ENCODE measurements at regions not wholly inside any gene's neighbourhood (a gene's known extent, or its start where the extent isn't known, plus 50 kb on each side); places are given as distances from the start of the nearest gene placed in this dataset.
"Not testable (repeated sequence)": the region's sequence is repeated elsewhere in the genome, so short reads cannot be mapped to it uniquely, and the experiment has no call there.

DNA sequence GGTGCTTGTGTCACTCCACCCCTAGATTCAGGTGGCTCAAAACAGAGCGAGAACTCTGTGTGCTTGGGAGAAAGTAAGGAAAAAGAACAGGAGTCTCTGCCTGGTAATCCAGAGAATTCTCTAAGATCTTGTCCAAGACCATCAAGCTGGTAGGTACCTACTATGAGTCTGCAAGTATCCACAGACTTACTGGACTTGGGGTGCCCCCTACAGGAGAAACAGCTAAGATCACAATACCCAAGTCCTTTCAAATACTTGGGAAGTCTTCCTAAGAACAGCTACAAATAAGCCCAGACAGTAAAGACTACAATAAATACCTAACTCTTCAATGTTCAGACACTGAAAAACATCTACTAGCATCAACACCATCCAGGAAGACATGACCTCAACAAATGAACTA lies 1143.6 kb upstream of the ACVR2A start:
- no peaks in the 10 kb centered on the region for H3K36me3 ChIP-seq (ENCODE audit: control insufficient read depth, insufficient read depth, low read length)
- H3K4me3 ChIP-seq (ENCODE audit: low read length), result no peak overlapping the region
- H3K27ac ChIP-seq (ENCODE audit: low read depth, low read length), result no peak overlapping the region
- no peak overlapping the region for H3K9ac ChIP-seq (ENCODE audit: low read length)
- H3K4me1 ChIP-seq (ENCODE audit: control insufficient read depth, insufficient read depth, low read length), result no peaks in the 10 kb centered on the region
- H3K27me3 ChIP-seq (ENCODE audit: control insufficient read depth, insufficient read depth, low read length), result no peaks in the 10 kb centered on the region

DNA sequence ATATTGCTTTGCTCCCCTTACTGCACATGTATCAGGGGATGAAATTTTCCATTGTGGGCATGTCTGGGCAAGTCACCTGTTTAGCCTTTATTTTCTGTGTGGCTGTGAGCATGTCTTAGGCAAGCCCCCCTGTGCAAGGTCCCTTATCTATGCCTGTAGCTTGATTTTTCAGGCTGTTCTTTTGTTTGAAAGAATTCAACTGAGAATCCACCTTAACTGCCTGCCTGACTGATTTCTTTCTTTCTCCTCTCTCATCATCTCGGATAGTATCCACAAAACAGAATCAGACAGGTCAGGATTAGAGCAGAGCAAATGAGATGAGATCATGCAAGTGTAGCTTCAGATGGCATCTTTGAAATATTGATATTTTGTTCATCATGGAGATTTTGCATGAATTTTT lies 1147.5 kb upstream of the ACVR2A start:
- H3K27ac ChIP-seq (ENCODE audit: low read depth, low read length), result no peak overlapping the region
- H3K36me3 ChIP-seq (ENCODE audit: control insufficient read depth, insufficient read depth, low read length), result no peaks in the 10 kb centered on the region
- H3K27me3 ChIP-seq (ENCODE audit: control insufficient read depth, insufficient read depth, low read length), result no peaks in the 10 kb centered on the region
- no peak overlapping the region for H3K4me3 ChIP-seq (ENCODE audit: low read length)
- H3K9ac ChIP-seq (ENCODE audit: low read length), result no peak overlapping the region
- H3K4me1 ChIP-seq (ENCODE audit: control insufficient read depth, insufficient read depth, low read length), result no peaks in the 10 kb centered on the region

DNA sequence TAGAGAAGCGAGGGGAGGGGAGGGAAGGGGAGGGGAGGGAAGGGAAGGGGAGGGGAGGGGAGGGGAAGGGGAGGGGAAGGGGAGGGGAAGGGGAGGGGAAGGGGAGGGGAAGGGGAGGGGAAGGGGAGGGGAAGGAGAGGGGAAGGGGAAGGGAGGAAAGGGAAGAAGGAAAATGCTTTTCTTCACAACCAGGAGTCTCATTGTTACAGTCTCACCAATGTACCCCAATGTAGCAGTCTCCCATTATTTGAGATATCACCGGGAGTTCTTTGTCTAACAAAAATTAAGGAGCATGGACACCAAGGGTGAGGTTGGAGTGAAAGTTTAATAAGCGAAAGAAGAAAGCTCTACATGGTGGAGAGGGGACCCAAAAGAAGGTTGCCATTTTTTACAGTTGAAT lies 1148.0 kb upstream of the ACVR2A start:
- H3K9ac ChIP-seq (ENCODE audit: low read length); H3K27ac ChIP-seq (ENCODE audit: low read depth, low read length); H3K4me3 ChIP-seq (ENCODE audit: low read length): not testable (repeated sequence)

DNA sequence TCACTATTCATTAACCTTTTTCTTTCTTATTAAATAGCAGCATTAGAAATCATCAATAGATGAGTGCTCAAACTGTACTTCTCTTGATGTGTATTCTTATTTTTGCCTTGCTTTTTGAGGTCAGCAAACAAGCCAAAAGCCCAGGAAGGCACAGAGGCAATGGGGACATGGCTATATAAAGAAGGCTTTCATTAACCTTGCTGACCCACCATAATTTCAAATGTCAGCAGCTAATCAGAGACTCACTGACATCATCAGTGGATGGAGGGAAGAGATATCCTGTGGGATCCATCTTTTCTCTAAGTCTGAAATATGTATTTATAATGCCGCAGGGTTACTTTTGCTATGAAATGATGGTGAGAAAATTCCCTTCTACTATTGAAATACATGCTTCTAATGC lies 1162.8 kb upstream of the ACVR2A start:
- Histone ChIP-seq H3K9ac (ENCODE audit: low read length) (no peak overlapping the region), H3K4me1 (ENCODE audit: control insufficient read depth, insufficient read depth, low read length) (no peaks in the 10 kb centered on the region), H3K27ac (ENCODE audit: low read depth, low read length) (no peak overlapping the region), H3K27me3 (ENCODE audit: control insufficient read depth, insufficient read depth, low read length) (no peaks in the 10 kb centered on the region), H3K36me3 (ENCODE audit: control insufficient read depth, insufficient read depth, low read length) (no peaks in the 10 kb centered on the region), H3K4me3 (ENCODE audit: low read length) (no peak overlapping the region)

More for the DNA sequence above, 1148.0 kb upstream of the ACVR2A start:
- H3K4me1 ChIP-seq (ENCODE audit: control insufficient read depth, insufficient read depth, low read length); H3K27me3 ChIP-seq (ENCODE audit: control insufficient read depth, insufficient read depth, low read length); H3K36me3 ChIP-seq (ENCODE audit: control insufficient read depth, insufficient read depth, low read length): not testable (repeated sequence)

DNA sequence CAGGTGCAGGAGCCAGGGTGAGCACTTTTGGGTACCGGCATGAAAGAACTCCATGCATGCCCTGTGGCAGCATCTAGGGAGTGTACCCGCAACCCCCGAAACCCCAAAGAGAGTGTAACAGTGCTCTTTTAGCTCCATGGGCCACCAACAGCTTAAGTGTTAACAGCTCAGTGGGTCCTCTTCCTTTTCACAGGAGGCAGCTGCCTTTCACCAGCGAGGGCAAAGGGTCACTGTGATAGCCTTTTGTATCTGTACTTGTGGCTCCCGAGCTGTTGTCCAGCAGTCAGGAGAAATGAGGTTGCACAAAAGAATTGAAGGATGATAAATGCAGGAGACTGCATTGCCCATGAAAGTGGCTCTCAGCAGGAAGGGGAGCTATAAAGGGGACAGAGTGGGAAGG lies 1166.3 kb upstream of the ACVR2A start:
- Histone ChIP-seq H3K9ac (ENCODE audit: low read length) (no peak overlapping the region), H3K27ac (ENCODE audit: low read depth, low read length) (no peak overlapping the region)

DNA sequence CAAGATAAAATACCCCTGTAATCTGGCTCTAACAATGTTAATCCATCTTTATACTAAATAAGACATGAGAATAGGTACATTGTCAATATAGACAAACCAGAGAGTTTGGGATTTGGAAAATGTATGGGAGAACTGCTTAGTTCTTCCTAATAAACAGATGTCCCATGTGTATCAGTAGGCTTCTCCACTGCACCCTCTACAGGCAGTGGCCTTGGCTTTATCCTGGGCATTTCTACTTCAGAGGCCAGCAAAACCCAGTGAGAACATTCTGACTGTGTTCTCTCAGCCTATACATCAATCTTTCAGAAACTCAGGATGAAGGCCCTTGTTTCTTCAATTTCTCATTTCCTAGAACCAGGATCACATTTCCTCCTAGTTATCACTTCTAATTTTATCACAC lies 1167.5 kb upstream of the ACVR2A start:
- no peak overlapping the region for H3K9ac ChIP-seq (ENCODE audit: low read length)
- no peak overlapping the region for H3K27ac ChIP-seq (ENCODE audit: low read depth, low read length)
- no peak overlapping the region for H3K4me3 ChIP-seq (ENCODE audit: low read length)
- H3K27me3 ChIP-seq (ENCODE audit: control insufficient read depth, insufficient read depth, low read length), result no peaks in the 10 kb centered on the region
- H3K36me3 ChIP-seq (ENCODE audit: control insufficient read depth, insufficient read depth, low read length), result no peaks in the 10 kb centered on the region
- no peaks in the 10 kb centered on the region for H3K4me1 ChIP-seq (ENCODE audit: control insufficient read depth, insufficient read depth, low read length)

More for the DNA sequence above, 1166.3 kb upstream of the ACVR2A start:
- Histone ChIP-seq H3K27me3 (ENCODE audit: control insufficient read depth, insufficient read depth, low read length) (no peaks in the 10 kb centered on the region), H3K4me3 (ENCODE audit: low read length) (no peak overlapping the region), H3K4me1 (ENCODE audit: control insufficient read depth, insufficient read depth, low read length) (no peaks in the 10 kb centered on the region), H3K36me3 (ENCODE audit: control insufficient read depth, insufficient read depth, low read length) (no peaks in the 10 kb centered on the region)

DNA sequence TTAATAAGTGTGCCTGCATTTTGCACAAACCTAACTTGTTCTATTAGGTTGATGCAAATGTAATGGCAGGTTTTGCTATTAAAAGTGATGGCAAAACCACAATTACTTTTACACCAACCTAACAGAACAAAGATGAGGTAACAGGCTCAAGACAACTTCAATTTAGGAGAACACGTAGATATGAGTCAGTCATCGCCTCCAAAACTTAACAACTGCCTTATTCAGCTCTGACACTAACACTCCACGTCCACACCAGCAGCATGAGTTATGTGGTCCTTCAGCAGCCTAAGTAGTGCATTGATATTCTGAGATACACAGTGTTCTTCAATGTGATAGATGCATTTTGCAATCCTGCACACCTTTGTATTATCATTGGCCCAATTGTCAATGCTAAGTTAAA lies 1175.1 kb upstream of the ACVR2A start:
- Histone ChIP-seq H3K4me3 (ENCODE audit: low read length) (no peak overlapping the region), H3K4me1 (ENCODE audit: control insufficient read depth, insufficient read depth, low read length) (no peaks in the 10 kb centered on the region), H3K27ac (ENCODE audit: low read depth, low read length) (no peak overlapping the region), H3K27me3 (ENCODE audit: control insufficient read depth, insufficient read depth, low read length) (no peaks in the 10 kb centered on the region), H3K36me3 (ENCODE audit: control insufficient read depth, insufficient read depth, low read length) (no peaks in the 10 kb centered on the region), H3K9ac (ENCODE audit: low read length) (no peak overlapping the region)

DNA sequence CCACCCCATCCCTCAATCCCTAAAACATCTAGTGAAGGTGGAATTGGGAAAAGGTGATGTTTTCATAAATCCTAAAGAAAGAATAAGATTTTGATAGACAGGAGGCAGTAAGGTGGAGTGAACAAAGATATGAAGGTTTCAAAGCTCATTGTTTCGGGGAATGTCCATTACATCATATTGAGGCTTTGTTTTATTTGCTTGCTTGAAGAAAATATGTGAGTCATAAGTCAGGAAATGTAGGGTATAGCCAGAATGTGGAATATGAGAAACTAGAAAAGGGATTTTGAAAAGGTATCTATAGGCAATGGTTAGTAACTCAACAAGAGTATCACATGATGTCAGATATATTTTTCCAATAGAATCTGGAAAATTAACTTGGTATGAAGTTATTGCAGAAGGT lies 1178.5 kb upstream of the ACVR2A start:
- no peak overlapping the region for H3K27ac ChIP-seq (ENCODE audit: low read depth, low read length)
- H3K4me1 ChIP-seq (ENCODE audit: control insufficient read depth, insufficient read depth, low read length), result no peaks in the 10 kb centered on the region
- no peaks in the 10 kb centered on the region for H3K27me3 ChIP-seq (ENCODE audit: control insufficient read depth, insufficient read depth, low read length)
- H3K36me3 ChIP-seq (ENCODE audit: control insufficient read depth, insufficient read depth, low read length), result no peaks in the 10 kb centered on the region
- no peak overlapping the region for H3K9ac ChIP-seq (ENCODE audit: low read length)
- no peak overlapping the region for H3K4me3 ChIP-seq (ENCODE audit: low read length)

DNA sequence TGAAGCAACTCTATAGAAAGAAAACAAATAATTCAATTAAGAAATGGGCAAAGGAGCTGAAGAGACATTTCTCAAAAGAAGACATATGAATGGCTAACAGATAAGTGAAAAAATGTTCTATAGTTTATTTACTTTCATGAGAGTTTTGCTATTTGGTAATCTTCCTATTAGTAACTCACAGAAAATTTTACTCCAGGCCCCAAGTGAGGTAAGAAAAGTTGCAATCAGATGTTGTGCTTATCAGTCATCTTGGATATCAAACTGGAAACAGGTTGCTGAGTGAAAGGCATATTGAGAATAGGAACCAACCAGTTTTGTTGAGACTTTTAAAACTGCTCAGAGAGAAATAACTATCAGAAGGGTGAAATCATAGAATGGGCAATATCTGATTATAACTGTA lies 1179.0 kb upstream of the ACVR2A start:
- Histone ChIP-seq H3K4me3 (ENCODE audit: low read length) (no peak overlapping the region), H3K36me3 (ENCODE audit: control insufficient read depth, insufficient read depth, low read length) (no peaks in the 10 kb centered on the region), H3K4me1 (ENCODE audit: control insufficient read depth, insufficient read depth, low read length) (no peaks in the 10 kb centered on the region), H3K27ac (ENCODE audit: low read depth, low read length) (no peak overlapping the region), H3K27me3 (ENCODE audit: control insufficient read depth, insufficient read depth, low read length) (no peaks in the 10 kb centered on the region), H3K9ac (ENCODE audit: low read length) (no peak overlapping the region)

DNA sequence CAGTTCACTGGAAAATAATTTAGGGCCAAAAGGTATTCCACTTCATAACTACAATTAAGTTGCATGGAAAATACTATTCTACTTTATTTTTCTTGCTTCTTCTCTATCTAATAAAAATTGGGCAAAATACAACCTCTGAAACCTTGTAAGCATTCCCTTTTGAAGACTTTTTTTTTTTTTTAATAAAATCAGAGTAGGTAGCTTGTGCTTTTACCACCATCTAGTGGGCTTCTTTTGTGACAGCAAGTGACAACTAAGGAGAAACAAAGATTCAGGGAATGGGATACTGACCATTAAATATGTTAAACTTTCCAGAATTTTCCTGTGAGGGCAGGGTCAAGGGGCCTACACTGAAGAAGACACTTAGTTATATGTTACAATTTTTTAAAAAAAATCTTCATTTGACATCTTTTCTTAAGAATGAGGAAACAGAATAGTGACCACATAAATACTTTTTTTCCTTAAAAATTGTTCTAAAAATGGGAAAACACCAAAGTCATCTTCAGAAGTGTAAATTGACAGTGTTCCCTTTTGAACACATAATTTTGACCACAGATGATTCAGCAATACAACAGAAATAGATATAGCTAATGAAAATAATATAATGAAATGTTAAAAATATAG lies 1183.2 kb upstream of the ACVR2A start:
- Histone ChIP-seq H3K36me3 (ENCODE audit: control insufficient read depth, insufficient read depth, low read length) (no peaks in the 10 kb centered on the region), H3K4me1 (ENCODE audit: control insufficient read depth, insufficient read depth, low read length) (no peaks in the 10 kb centered on the region), H3K27me3 (ENCODE audit: control insufficient read depth, insufficient read depth, low read length) (no peaks in the 10 kb centered on the region), H3K9ac (ENCODE audit: low read length) (no peak overlapping the region), H3K4me3 (ENCODE audit: low read length) (no peak overlapping the region), H3K27ac (ENCODE audit: low read depth, low read length) (no peak overlapping the region)

DNA sequence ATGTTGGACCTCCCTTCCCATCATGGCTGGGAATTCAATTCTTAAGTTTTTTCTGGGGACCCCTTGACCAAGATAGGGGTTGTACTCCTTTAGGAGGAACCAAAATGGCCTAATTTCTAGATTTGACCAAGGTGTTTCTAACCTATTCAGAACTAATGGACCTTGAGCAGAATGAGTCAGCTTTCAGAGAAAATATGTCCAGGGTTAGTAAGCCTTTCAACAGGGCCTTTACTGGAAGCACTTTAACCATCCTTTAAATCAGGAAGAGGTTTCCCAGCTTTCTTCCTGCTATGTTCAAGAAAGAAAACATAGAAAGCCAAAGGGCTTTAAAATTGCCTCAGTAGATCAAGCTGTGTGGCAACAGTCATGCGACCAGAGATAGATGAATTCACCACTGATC lies 1184.9 kb upstream of the ACVR2A start:
- H3K27ac ChIP-seq (ENCODE audit: low read depth, low read length), result no peak overlapping the region
- no peak overlapping the region for H3K9ac ChIP-seq (ENCODE audit: low read length)
- H3K4me3 ChIP-seq (ENCODE audit: low read length), result no peak overlapping the region
- no peaks in the 10 kb centered on the region for H3K4me1 ChIP-seq (ENCODE audit: control insufficient read depth, insufficient read depth, low read length)
- no peaks in the 10 kb centered on the region for H3K27me3 ChIP-seq (ENCODE audit: control insufficient read depth, insufficient read depth, low read length)
- no peaks in the 10 kb centered on the region for H3K36me3 ChIP-seq (ENCODE audit: control insufficient read depth, insufficient read depth, low read length)

DNA sequence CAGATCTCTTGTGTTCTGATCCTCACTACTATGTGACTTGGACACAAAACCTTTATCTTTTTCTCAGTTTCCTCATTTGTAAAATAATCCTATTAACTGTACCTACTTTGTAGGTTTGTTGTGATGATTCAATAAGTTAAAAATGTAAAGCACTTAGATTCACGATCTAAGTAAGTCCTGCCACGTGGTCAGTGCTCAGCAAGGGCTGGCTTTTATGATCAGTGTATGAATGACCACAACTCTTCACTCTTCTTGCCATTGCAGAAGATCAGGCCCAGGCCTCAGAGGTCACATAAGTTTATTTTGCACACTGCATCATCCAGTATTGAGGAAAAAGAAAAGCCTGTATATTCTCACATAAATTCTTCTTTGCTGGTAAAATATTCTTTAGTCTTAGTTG lies 1192.5 kb upstream of the ACVR2A start:
- no peak overlapping the region for H3K27ac ChIP-seq (ENCODE audit: low read depth, low read length)
- no peaks in the 10 kb centered on the region for H3K4me1 ChIP-seq (ENCODE audit: control insufficient read depth, insufficient read depth, low read length)
- H3K4me3 ChIP-seq (ENCODE audit: low read length), result no peak overlapping the region
- no peaks in the 10 kb centered on the region for H3K27me3 ChIP-seq (ENCODE audit: control insufficient read depth, insufficient read depth, low read length)
- H3K9ac ChIP-seq (ENCODE audit: low read length), result no peak overlapping the region
- H3K36me3 ChIP-seq (ENCODE audit: control insufficient read depth, insufficient read depth, low read length), result no peaks in the 10 kb centered on the region

DNA sequence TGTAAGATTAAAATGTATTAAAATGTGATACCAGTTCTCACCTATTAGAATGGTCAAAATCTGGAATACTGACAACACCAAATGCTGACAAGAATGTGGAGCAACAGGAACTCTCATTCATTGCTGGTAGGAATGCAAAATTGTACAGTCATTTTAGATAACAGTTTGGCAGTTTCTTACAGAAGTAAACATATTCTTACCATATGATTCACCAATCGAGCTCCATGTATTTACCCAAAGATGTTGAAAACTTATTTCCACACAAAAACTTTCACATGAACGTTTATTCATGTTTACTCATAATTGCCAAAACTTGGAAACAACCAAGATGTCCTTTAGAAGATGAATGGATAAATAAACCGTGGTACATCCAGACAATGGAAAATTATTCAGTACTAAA lies 1193.5 kb upstream of the ACVR2A start:
- no peaks in the 10 kb centered on the region for H3K27me3 ChIP-seq (ENCODE audit: control insufficient read depth, insufficient read depth, low read length)
- no peaks in the 10 kb centered on the region for H3K4me1 ChIP-seq (ENCODE audit: control insufficient read depth, insufficient read depth, low read length)
- H3K9ac ChIP-seq (ENCODE audit: low read length), result no peak overlapping the region
- no peaks in the 10 kb centered on the region for H3K36me3 ChIP-seq (ENCODE audit: control insufficient read depth, insufficient read depth, low read length)
- H3K4me3 ChIP-seq (ENCODE audit: low read length), result no peak overlapping the region
- no peak overlapping the region for H3K27ac ChIP-seq (ENCODE audit: low read depth, low read length)

Measured in rectal smooth muscle tissue (tissue), 1 donor.